WERI-Rb-1 (cell line): ENCODE measurements at regions not wholly inside any gene's neighbourhood (a gene's known extent, or its start where the extent isn't known, plus 50 kb on each side); places are given as distances from the start of the nearest gene placed in this dataset.

Experiments
- DNase-seq: peaks from one replicate; pipeline ENCODE4 v3.0.0-alpha.2; 2020
- H3K27ac ChIP-seq: fragments of 250-450 bp; sonication (Bioruptor Pico); 2 replicates; pipeline ENCODE4 v1.5.1; 2020; ENCODE audit warnings: mild to moderate bottlenecking, moderate library complexity
- H3K27me3 ChIP-seq: fragments of 250-450 bp; sonication (Bioruptor Pico); 2 replicates; pipeline ENCODE4 v1.5.1; 2021; ENCODE audit warnings: mild to moderate bottlenecking, low read depth, moderate library complexity; ENCODE audit not compliant: insufficient read depth, severe bottlenecking
- H3K36me3 ChIP-seq: fragments of 250-450 bp; sonication (Bioruptor Pico); 2 replicates; pipeline ENCODE4 v1.5.1; 2020; ENCODE audit warnings: mild to moderate bottlenecking, moderate library complexity
- H3K4me3 ChIP-seq: 2 replicates; pipeline ENCODE4 v1.5.1; 2011; ENCODE audit warnings: low read depth, mild to moderate bottlenecking, control low read depth, low read length
- H3K9me3 ChIP-seq: fragments of 250-450 bp; sonication (Bioruptor Pico); 2 replicates; pipeline ENCODE4 v1.5.1; 2021; ENCODE audit warnings: mild to moderate bottlenecking, moderate library complexity; ENCODE audit not compliant: severe bottlenecking
- CTCF ChIP-seq: IDR thresholded peaks from 2 replicates; pipeline ENCODE4 v1.5.1; 2011; ENCODE audit warnings: low read depth, mild to moderate bottlenecking, control low read depth, inconsistent platforms, low read length

DNA sequence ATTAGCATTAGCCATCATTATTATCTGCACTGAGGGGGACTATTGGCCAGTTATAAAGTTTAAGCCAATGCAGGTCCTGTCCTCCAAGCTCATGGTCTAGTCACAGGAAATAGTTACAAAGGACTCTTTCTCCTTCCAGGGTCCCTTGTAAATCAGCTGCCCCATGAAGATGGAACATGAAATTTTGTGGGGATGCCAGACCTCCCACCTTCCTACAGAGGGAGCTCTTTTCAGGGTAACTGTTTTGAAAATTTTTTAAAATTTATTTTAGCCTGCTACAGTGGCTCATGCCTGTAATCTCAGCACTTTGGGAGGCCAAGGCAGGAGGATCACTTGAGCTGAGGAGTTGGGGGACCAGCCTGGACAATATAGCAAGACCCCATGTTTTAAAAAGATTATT lies 124.4 kb upstream of the SLC34A2 start:
- Histone ChIP-seq H3K9me3 (no peaks in the 10 kb centered on the region), H3K27ac (no peak overlapping the region), H3K27me3 (no peaks in the 10 kb centered on the region), H3K36me3 (no peaks in the 10 kb centered on the region), H3K4me3 (no peak overlapping the region)
- DNase-seq: no peak
- TF ChIP-seq CTCF: peak; percentile 36

DNA sequence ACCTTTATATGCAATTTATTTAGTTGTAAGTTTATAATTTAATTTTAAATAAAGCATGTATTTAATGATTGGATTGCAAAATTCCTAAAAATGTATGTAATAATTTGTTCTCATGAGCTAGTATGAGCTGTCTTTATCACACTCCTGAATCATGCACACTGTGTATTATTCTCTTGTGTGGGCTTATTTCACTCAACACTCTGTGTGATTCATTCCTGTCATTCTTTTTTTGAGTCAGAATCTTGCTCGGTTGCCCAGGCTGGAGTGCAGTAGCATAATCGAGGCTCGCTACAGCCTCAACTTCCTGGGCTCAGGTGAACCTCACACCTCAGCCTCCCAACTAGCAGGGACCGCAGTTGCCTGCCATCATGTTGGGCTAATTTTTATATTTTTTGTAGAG lies 123.1 kb upstream of the SLC34A2 start:
- TF ChIP-seq CTCF: no peak
- H3K36me3 ChIP-seq: no peaks in the 10 kb centered on the region
- H3K27ac ChIP-seq: no peak overlapping the region
- no peaks in the 10 kb centered on the region for H3K9me3 ChIP-seq
- no peak overlapping the region for H3K4me3 ChIP-seq
- DNase-seq: no peak
- no peaks in the 10 kb centered on the region for H3K27me3 ChIP-seq

GRCh38 chr4:25533256-25533655 lies 122.4 kb upstream of the SLC34A2 start:
- no peak overlapping the region for H3K27ac ChIP-seq
- no peaks in the 10 kb centered on the region for H3K27me3 ChIP-seq
- no peak overlapping the region for H3K4me3 ChIP-seq
- H3K9me3 ChIP-seq: no peaks in the 10 kb centered on the region
- TF ChIP-seq CTCF: no peak
- H3K36me3 ChIP-seq: no peaks in the 10 kb centered on the region
- DNase-seq: no peak

DNA sequence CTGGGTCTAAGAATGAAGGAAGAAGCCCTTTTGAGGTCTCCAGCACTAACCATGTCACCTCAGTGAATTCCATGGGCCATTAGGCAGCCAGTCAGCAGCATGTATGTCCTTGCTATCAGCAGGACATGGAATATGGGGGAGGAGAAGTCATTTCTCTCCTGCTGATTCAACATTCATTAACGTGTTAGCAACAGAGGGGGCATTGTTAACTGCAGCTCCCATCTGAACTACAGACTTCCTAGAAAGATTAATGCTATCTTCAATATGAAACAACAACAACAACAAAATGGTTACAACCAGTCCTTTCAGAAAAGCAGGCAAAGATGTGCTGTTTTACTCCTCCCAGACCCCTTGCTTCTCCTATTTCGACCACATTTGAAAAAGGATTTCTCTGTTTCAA lies 120.4 kb upstream of the SLC34A2 start:
- Histone ChIP-seq H3K4me3 (no peak overlapping the region), H3K27ac (no peak overlapping the region), H3K27me3 (no peaks in the 10 kb centered on the region), H3K36me3 (no peaks in the 10 kb centered on the region), H3K9me3 (no peaks in the 10 kb centered on the region)
- DNase-seq: no peak
- TF ChIP-seq CTCF: no peak

DNA sequence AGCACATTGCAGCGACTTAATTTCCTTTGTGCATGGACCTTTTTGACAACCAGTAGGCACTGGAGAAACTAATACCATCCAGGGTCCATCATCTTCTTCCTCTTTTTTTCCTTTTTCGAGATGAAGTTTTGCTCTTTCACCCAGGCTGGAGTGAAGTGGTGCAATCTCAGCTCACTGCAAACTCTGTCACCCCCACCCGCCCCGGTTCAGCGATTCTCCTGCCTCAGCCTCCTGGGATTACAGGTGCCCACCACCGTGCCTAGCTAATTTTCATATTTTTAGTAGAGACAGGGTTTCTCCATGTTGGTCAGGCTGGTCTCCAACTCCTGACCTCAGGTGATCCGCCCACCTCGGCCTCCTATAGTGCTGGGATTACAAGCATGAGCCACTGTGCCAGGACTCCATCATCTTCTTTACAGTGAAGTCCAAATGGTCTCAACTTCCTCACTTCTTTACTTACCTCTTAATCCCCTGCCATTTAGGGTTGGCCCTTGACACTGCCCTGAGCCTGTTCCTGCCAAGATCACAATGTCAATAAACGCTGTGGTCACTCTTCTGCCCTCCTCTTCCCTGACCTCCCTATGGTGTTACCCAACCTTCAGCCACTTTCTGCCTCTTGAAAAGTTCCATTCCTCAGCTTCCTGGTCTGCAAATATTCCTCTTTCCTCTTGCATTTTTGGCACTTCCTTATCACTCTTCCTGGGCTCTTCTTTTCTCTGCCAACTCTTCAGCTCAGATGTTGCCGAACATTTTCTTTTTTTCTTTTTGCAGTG lies 119.8 kb upstream of the SLC34A2 start:
- H3K27ac ChIP-seq: no peak overlapping the region
- H3K27me3 ChIP-seq: no peaks in the 10 kb centered on the region
- no peak overlapping the region for H3K4me3 ChIP-seq

More for the DNA sequence above, 119.8 kb upstream of the SLC34A2 start:
- no peak for DNase-seq
- Histone ChIP-seq H3K9me3 (no peaks in the 10 kb centered on the region), H3K36me3 (no peaks in the 10 kb centered on the region)
- no peak for TF ChIP-seq CTCF
